Uterus (tissue), 2 donors: ENCODE measurements at regions not wholly inside any gene's neighbourhood (a gene's known extent, or its start where the extent isn't known, plus 50 kb on each side); places are given as distances from the start of the nearest gene placed in this dataset.

ENCODE experiments used
- CTCF ChIP-seq, 4 experiments: fragments of 200-600 bp in 2 of 4; fragments of 450-650 bp in 2 of 4; sonication (generic) in 2 of 4; IDR thresholded peaks; one replicate each; pipeline ENCODE4 v1.5.1; 2016 to 2019; ENCODE audit warnings: antibody characterized with exemption in 4 of 4, mild to moderate bottlenecking in 2 of 4, moderate library complexity in 1 of 4
- POLR2A ChIP-seq, 2 donors: fragments of 450-650 bp; IDR thresholded peaks; one replicate each; pipeline ENCODE4 v1.6.1; 2016; ENCODE audit warnings: antibody characterized with exemption in 2 of 2, mild to moderate bottlenecking in 1 of 2, moderate library complexity in 1 of 2

- no peak for TF ChIP-seq POLR2A (IDR thresholded peaks at IDR 0.05)
- TF ChIP-seq CTCF (IDR thresholded peaks at IDR 0.05): no peak
Measured at GRCh38 chr3:117774130-117774529, 1064.6 kb downstream of the TUSC7 start.
